ENCODE measurements at regions not wholly inside any gene's neighbourhood (a gene's known extent, or its start where the extent isn't known, plus 50 kb on each side); places are given as distances from the start of the nearest gene placed in this dataset.

GRCh38 chr1:239884796-239885195 lies 206.9 kb upstream of the FMN2 start:
- no peak for DNase-seq (ENCODE audit: low spot score)

GRCh38 chr1:239886266-239886665 lies 205.4 kb upstream of the FMN2 start:
- DNase-seq (ENCODE audit: low spot score), result no peak

GRCh38 chr1:239888639-239889038 lies 203.0 kb upstream of the FMN2 start:
- no peak for DNase-seq (ENCODE audit: low spot score)

- DNase-seq (ENCODE audit: low spot score), result no peak
Observed at GRCh38 chr1:239891621-239892358, 199.9 kb upstream of the FMN2 start.

GRCh38 chr1:239892602-239893001 lies 199.1 kb upstream of the FMN2 start:
- no peak for DNase-seq (ENCODE audit: low spot score)

GRCh38 chr1:239893127-239893731 lies 198.5 kb upstream of the FMN2 start:
- no peak for DNase-seq (ENCODE audit: low spot score)

- no peak for DNase-seq (ENCODE audit: low spot score)
Observed at GRCh38 chr1:239896569-239896968, 195.1 kb upstream of the FMN2 start.

GRCh38 chr1:239896980-239897379 lies 194.7 kb upstream of the FMN2 start:
- DNase-seq (ENCODE audit: low spot score), result no peak

GRCh38 chr1:239897458-239897857 lies 194.2 kb upstream of the FMN2 start:
- no peak for DNase-seq (ENCODE audit: low spot score)

- DNase-seq (ENCODE audit: low spot score), result peak; percentile 75
Observed at GRCh38 chr1:239898062-239898730, 193.5 kb upstream of the FMN2 start.

- no peak for DNase-seq (ENCODE audit: low spot score)
Observed at GRCh38 chr1:239899747-239900146, 191.9 kb upstream of the FMN2 start.

GRCh38 chr1:239906394-239906793 lies 185.3 kb upstream of the FMN2 start:
- no peak for DNase-seq (ENCODE audit: low spot score)

- DNase-seq (ENCODE audit: low spot score), result no peak
Observed at GRCh38 chr1:239909898-239910297, 181.8 kb upstream of the FMN2 start.

- DNase-seq (ENCODE audit: low spot score), result no peak
Observed at GRCh38 chr1:239912471-239912870, 179.2 kb upstream of the FMN2 start.

GRCh38 chr1:239913141-239913585 lies 178.5 kb upstream of the FMN2 start:
- DNase-seq (ENCODE audit: low spot score), result no peak

GRCh38 chr1:239914751-239915231 lies 176.9 kb upstream of the FMN2 start:
- DNase-seq (ENCODE audit: low spot score), result no peak

GRCh38 chr1:239918634-239919033 lies 173.0 kb upstream of the FMN2 start:
- no peak for DNase-seq (ENCODE audit: low spot score)

- no peak for DNase-seq (ENCODE audit: low spot score)
Observed at GRCh38 chr1:239920214-239920613, 171.5 kb upstream of the FMN2 start.

GRCh38 chr1:239922778-239923522 lies 168.7 kb upstream of the FMN2 start:
- DNase-seq (ENCODE audit: low spot score), result no peak

GRCh38 chr1:239924741-239925350 lies 166.8 kb upstream of the FMN2 start:
- DNase-seq (ENCODE audit: low spot score), result no peak

GRCh38 chr1:239926184-239926583 lies 165.5 kb upstream of the FMN2 start:
- no peak for DNase-seq (ENCODE audit: low spot score)

- DNase-seq (ENCODE audit: low spot score), result no peak
Observed at GRCh38 chr1:239929317-239929716, 162.4 kb upstream of the FMN2 start.

All from RKO (cell line).